ENCODE measurements at regions not wholly inside any gene's neighbourhood (a gene's known extent, or its start where the extent isn't known, plus 50 kb on each side); places are given as distances from the start of the nearest gene placed in this dataset.

DNA sequence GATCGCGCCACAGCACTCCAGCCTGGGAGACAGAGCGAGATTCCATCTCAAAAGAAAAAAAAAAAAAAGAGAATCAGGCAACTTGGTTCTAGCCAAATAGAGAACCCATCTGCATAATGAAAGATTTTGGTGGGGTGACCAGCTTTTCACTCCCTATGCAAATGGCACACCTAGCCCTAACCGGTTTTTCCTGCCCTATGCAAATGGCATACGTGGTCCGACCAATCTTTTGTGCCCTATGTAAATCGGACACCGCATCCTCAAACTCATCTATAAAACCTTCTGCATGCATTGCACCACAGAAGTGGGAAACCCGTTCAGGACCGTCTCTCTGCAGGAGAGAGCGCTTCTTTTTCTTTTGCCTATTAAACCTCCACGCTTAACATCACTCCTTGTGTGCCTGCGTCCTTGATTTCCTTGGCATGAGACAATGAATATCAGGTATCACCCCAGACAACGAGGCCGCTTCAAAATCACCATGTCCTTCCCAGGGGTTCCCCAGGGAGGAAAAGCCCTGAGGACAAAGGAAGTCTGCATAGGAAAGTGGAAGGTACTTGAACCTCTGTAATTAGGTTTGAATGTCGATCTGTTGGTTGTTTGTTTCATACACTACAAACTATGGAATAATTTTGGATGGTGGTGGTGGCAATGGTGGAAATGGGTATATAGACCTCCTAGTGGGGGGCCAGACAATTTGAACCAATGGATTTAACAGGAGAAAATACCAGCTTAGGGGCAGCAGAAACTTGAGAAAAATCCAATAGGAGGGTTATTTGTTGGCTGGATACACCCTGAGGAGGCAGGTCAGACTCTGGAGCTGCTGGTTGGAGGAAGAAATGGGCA, 396.2 kb downstream of the TYW1 start:
- TF ChIP-seq EZH2 (IDR thresholded peaks at IDR 0.05) (no peak), POLR2AphosphoS5 (IDR thresholded peaks at IDR 0.05; ENCODE audit: borderline replicate concordance, low read depth, low read length) (no peak), FOXP2 (optimal IDR thresholded peaks at IDR 0.05; ENCODE audit: control extremely low read depth, extremely low read length, insufficient read depth) (no peak)
